ENCODE measurements at regions not wholly inside any gene's neighbourhood (a gene's known extent, or its start where the extent isn't known, plus 50 kb on each side); places are given as distances from the start of the nearest gene placed in this dataset.

DNA sequence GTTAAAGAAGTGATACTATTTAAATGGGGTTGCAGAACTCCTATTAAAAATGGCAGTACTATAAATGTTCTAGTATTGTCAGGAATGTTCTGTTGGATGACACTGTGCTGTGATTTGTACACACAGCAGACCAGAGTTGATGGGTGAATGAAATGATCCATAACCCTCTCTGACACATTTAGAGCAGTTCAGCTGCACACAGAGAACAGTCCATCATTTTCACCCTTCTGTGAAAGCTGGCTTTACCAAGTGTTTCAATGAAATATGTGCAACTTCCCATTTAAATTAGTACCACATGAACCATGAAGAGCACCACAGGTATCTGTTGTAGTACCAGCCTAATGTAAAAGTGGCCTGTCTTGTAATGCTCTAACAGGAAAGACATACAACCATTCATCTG, 981.4 kb downstream of the TMEM182 start:
- TF ChIP-seq, protein P1, sequence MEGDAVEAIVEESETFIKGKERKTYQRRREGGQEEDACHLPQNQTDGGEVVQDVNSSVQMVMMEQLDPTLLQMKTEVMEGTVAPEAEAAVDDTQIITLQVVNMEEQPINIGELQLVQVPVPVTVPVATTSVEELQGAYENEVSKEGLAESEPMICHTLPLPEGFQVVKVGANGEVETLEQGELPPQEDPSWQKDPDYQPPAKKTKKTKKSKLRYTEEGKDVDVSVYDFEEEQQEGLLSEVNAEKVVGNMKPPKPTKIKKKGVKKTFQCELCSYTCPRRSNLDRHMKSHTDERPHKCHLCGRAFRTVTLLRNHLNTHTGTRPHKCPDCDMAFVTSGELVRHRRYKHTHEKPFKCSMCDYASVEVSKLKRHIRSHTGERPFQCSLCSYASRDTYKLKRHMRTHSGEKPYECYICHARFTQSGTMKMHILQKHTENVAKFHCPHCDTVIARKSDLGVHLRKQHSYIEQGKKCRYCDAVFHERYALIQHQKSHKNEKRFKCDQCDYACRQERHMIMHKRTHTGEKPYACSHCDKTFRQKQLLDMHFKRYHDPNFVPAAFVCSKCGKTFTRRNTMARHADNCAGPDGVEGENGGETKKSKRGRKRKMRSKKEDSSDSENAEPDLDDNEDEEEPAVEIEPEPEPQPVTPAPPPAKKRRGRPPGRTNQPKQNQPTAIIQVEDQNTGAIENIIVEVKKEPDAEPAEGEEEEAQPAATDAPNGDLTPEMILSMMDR (IDR thresholded peaks at IDR 0.05; ENCODE audit: low read depth, low read length, missing control alignments), result no peak
- in situ Hi-C loops (cut with HindIII; ENCODE audit: low pct_ligation_motif_present, low sequenced_read_pairs), result no loop called here
- no peaks in the 10 kb centered on the region for H3K36me3 ChIP-seq (replicated peaks)
- H3K27me3 ChIP-seq (replicated peaks), result no peaks in the 10 kb centered on the region
- no peak overlapping the region for H3K4me3 ChIP-seq (ENCODE audit: low read depth, low read length)
- no peak for DNase-seq
- no peak overlapping the region for H3K27ac ChIP-seq

GRCh38 chr2:103754530-103754929, 992.7 kb downstream of the TMEM182 start:
- Histone ChIP-seq H3K27me3 (replicated peaks) (no peaks in the 10 kb centered on the region), H3K27ac (no peak overlapping the region), H3K36me3 (replicated peaks) (no peaks in the 10 kb centered on the region), H3K4me3 (ENCODE audit: low read depth, low read length) (no peak overlapping the region)
- TF ChIP-seq, protein P1 (IDR thresholded peaks at IDR 0.05; ENCODE audit: low read depth, low read length, missing control alignments), result no peak
- in situ Hi-C loops (cut with HindIII; ENCODE audit: low pct_ligation_motif_present, low sequenced_read_pairs), result no loop called here
- no peak for DNase-seq

GRCh38 chr2:103773884-103774283, 1012.1 kb downstream of the TMEM182 start:
- TF ChIP-seq, protein P1 (IDR thresholded peaks at IDR 0.05; ENCODE audit: low read depth, low read length, missing control alignments), result no peak
- Histone ChIP-seq H3K27ac (no peak overlapping the region), H3K27me3 (replicated peaks) (no peaks in the 10 kb centered on the region), H3K36me3 (replicated peaks) (no peaks in the 10 kb centered on the region), H3K4me3 (ENCODE audit: low read depth, low read length) (no peak overlapping the region)
- in situ Hi-C loops (cut with HindIII; ENCODE audit: low pct_ligation_motif_present, low sequenced_read_pairs), result no loop called here
- no peak for DNase-seq

DNA sequence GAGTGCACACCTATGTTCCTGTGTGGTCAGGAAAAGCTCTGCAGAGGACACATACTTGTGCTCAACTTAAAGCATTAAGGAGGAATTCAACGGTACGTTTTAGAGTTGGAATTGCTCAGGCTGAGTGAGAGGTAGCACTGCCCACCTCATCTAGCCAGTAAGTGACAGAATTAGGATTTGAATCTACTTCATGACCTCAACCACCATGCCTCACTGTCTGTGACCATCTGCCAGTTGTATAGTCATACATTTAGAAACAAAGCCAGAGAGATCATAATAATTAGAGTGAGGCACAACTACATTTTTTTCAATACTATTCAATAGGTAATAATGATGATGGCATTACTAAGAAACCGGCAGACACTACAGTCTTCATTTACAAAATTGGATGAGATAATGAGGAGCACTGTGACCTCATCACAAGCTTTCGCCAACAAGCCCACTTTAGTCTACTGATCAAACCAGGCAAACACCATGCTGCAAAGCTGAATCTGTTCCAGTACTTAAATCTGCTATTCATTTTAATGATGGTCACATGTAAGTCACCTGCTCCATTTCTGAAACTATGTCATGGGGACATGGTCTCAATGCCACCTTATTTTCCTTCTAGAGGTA, 1018.4 kb downstream of the TMEM182 start:
- Histone ChIP-seq H3K27ac (no peak overlapping the region), H3K4me3 (ENCODE audit: low read depth, low read length) (no peak overlapping the region), H3K36me3 (replicated peaks) (no peaks in the 10 kb centered on the region), H3K27me3 (replicated peaks) (no peaks in the 10 kb centered on the region)
- no peak for DNase-seq
- in situ Hi-C loops (cut with HindIII; ENCODE audit: low pct_ligation_motif_present, low sequenced_read_pairs), result no loop called here
- TF ChIP-seq, protein P1 (IDR thresholded peaks at IDR 0.05; ENCODE audit: low read depth, low read length, missing control alignments), result no peak

DNA sequence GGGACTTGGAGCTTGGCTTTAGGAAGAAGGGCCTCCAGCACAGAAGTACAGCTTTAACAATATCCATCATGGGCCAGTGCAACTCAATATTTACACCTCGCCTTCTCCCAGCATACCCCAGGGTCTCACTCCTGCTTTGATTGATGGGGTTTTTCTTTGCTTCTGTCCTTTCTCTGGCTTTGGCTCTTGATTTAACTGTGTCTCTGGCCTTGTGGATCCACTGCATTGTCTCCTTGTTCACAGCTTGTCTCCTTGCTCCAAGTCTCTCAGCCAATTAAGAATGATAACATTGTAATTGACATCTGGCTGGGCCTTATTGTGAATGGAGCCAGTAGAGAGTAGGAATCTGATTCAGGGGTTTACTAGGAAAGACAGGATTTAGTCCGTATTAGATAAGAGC, 1019.5 kb downstream of the TMEM182 start:
- TF ChIP-seq, protein P1 (IDR thresholded peaks at IDR 0.05; ENCODE audit: low read depth, low read length, missing control alignments), result no peak
- no peak for DNase-seq
- Histone ChIP-seq H3K4me3 (ENCODE audit: low read depth, low read length) (no peak overlapping the region), H3K36me3 (replicated peaks) (no peaks in the 10 kb centered on the region), H3K27ac (no peak overlapping the region), H3K27me3 (replicated peaks) (no peaks in the 10 kb centered on the region)
- in situ Hi-C loops (cut with HindIII; ENCODE audit: low pct_ligation_motif_present, low sequenced_read_pairs), result no loop called here

- DNase-seq, result no peak
- H3K36me3 ChIP-seq (replicated peaks), result no peaks in the 10 kb centered on the region
- H3K27ac ChIP-seq, result no peak overlapping the region
- TF ChIP-seq, protein P1 (IDR thresholded peaks at IDR 0.05; ENCODE audit: low read depth, low read length, missing control alignments), result no peak
- H3K4me3 ChIP-seq (ENCODE audit: low read depth, low read length), result no peak overlapping the region
- no peaks in the 10 kb centered on the region for H3K27me3 ChIP-seq (replicated peaks)
- in situ Hi-C loops (cut with HindIII; ENCODE audit: low pct_ligation_motif_present, low sequenced_read_pairs), result no loop called here
These were observed 1022.4 kb downstream of the TMEM182 start for GRCh38 chr2:103784261-103784660.
